ENCODE measurements at regions not wholly inside any gene's neighbourhood (a gene's known extent, or its start where the extent isn't known, plus 50 kb on each side); places are given as distances from the start of the nearest gene placed in this dataset.

DNA sequence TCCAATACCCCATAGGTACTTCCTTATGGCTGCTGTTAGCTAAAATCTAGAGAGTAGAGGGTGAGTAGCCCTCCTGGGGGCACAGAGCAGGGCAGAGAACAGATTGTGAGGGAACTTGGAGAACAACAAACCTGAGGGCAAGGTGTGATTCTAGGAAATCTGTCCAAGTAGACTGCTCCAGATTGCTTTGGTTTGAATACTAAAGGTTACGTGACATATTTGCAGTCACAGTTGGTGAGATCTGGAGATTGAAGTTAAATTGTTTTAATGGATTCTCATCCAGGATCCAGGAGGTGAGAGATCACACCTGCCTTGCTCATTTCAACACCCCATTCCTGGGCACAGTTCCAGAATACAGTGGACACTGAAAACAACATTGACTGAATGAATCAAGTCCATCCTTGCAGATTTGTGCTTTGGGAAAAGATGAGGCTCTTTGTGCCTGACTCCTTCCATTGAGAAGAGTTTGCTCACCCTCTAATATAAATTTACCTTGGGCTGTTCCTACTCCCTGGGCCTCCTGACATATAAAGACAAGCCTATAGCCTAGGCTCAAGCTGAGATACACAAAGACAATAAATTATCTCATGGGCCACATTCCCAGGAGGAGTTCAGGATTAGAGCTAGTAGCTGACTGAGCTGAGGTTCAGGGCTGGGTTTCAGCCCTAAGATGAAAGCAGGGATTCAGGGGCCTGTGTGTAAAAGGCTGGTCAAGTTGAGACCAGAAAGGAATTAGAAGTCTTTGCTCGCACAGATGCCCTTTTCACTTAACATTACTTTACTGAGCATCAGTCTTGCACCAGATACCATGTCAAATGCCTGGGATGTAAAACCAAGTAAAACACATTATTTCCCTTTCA is 400.9 kb upstream of the MCTP2 start:
- ChIA-PET POLR2A (no interaction called here), CTCF (no interaction called here), RAD21 (ENCODE audit: low non-redundant PET in 1 of 2, low total read pairs in 2 of 2, uncharacterized antibody in 2 of 2, unreplicated experiment in 2 of 2) (no interaction called here)
- H3K27ac ChIP-seq (ENCODE audit: low read depth, low read length): no peak overlapping the region
- H3K36me3 ChIP-seq (ENCODE audit: control insufficient read depth in 1 of 2, insufficient read depth in 2 of 2, low read length in 2 of 2): no peaks in the 10 kb centered on the region
- H3K79me2 ChIP-seq (ENCODE audit: insufficient read depth, low read length): no peaks in the 10 kb centered on the region
- no peak overlapping the region for H3K4me3 ChIP-seq (replicated peaks in 1 of 2; ENCODE audit: low read depth in 1 of 2, low read length in 2 of 2)
- H3K9ac ChIP-seq (ENCODE audit: low read length): no peak overlapping the region
- peaks cover 0 to 3% of the 10 kb centered on the region in 2 experiments; a peak in 1 of 4 replicates for H3K9me3 ChIP-seq (ENCODE audit: control insufficient read depth in 1 of 2, insufficient read depth in 1 of 2, low read depth in 1 of 2, low read length in 2 of 2)
- ATAC-seq: no peak
- intact Hi-C loops (cut with micrococcal nuclease): no loop called here
- no TSS peak for BruUV-seq (replicated peaks)
- TF ChIP-seq EGR1 (IDR thresholded peaks at IDR 0.05; ENCODE audit: low read depth) (no peak), SP1 (IDR thresholded peaks at IDR 0.05; ENCODE audit: low read depth) (no peak), TCF7L2 (IDR thresholded peaks at IDR 0.05; ENCODE audit: borderline replicate concordance, extremely low read depth, insufficient read depth, insufficient read length) (no peak), POLR2AphosphoS5 (IDR thresholded peaks at IDR 0.05; ENCODE audit: low read depth, low read length) (no peak), ELF1 (IDR thresholded peaks at IDR 0.05; ENCODE audit: borderline replicate concordance, low read depth) (no peak), RAD21 (IDR thresholded peaks at IDR 0.05; ENCODE audit: low read depth) (no peak)
- TF ChIP-seq, protein P1, sequence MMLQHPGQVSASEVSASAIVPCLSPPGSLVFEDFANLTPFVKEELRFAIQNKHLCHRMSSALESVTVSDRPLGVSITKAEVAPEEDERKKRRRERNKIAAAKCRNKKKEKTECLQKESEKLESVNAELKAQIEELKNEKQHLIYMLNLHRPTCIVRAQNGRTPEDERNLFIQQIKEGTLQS (IDR thresholded peaks at IDR 0.05): no peak
- TF ChIP-seq, protein P2, sequence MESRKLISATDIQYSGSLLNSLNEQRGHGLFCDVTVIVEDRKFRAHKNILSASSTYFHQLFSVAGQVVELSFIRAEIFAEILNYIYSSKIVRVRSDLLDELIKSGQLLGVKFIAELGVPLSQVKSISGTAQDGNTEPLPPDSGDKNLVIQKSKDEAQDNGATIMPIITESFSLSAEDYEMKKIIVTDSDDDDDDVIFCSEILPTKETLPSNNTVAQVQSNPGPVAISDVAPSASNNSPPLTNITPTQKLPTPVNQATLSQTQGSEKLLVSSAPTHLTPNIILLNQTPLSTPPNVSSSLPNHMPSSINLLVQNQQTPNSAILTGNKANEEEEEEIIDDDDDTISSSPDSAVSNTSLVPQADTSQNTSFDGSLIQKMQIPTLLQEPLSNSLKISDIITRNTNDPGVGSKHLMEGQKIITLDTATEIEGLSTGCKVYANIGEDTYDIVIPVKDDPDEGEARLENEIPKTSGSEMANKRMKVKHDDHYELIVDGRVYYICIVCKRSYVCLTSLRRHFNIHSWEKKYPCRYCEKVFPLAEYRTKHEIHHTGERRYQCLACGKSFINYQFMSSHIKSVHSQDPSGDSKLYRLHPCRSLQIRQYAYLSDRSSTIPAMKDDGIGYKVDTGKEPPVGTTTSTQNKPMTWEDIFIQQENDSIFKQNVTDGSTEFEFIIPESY (IDR thresholded peaks at IDR 0.05; ENCODE audit: extremely low read depth, insufficient replicate concordance, low read length): no peak
- TF ChIP-seq, protein P3, sequence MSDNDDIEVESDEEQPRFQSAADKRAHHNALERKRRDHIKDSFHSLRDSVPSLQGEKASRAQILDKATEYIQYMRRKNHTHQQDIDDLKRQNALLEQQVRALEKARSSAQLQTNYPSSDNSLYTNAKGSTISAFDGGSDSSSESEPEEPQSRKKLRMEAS (IDR thresholded peaks at IDR 0.05): no peak
- H3K27me3 ChIP-seq (ENCODE audit: insufficient read depth, low read length): no peaks in the 10 kb centered on the region
- H2AFZ ChIP-seq (ENCODE audit: low read depth, low read length, poor library complexity, severe bottlenecking): no peak overlapping the region
- H4K20me1 ChIP-seq (ENCODE audit: insufficient read depth): no peaks in the 10 kb centered on the region
- no peak overlapping the region for H3K4me2 ChIP-seq (ENCODE audit: low read length)
- H3K4me1 ChIP-seq (ENCODE audit: control insufficient read depth in 1 of 2, insufficient read depth in 2 of 2, low read length in 2 of 2): no peaks in the 10 kb centered on the region
- no peaks in the 10 kb centered on the region for H3K9me2 ChIP-seq (ENCODE audit: insufficient read depth)
- DNase-seq (ENCODE audit: low read depth, low spot score): no peak
